Activated CD4-positive, alpha-beta T cell treated with anti-CD3 and anti-CD28 coated beads, Interleukin-2, amount 50 U/mL, for 16 hours (primary cell): ENCODE measurements at regions not wholly inside any gene's neighbourhood (a gene's known extent, or its start where the extent isn't known, plus 50 kb on each side); places are given as distances from the start of the nearest gene placed in this dataset.
A peak's percentile ranks its signal among the peaks of the same experiment; 100 is the strongest.

Experiments used
- DNase-seq: peaks from one replicate; pipeline ENCODE4 v3.0.0-alpha.2; 2020

DNA sequence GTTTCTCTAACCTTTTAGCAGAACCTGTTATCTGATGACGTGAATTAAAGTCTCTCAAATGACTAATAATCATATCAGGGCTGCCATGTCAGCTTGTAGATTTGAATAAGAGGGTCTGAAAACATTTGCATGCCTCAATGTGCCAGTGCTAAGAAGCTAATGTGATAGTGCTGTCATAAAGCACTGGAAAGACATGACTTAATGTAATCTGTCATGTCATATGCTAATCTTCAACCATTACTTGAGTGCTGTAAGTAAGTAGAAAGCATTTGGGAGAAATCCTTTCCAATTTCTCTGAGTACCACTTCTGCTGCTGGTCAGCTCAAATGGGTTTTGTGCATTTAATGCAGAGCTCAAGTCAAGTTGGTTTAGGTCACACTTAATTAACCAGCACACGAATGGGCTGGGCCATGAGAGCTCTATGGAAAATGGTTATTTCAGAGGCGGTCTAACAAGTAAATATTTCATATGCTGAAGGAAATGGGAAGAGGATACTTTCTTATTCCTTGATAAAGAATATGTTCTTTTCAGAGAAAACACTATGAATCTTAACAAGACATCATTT lies 609.2 kb downstream of the LMO4 start:
- DNase-seq = no peak

DNA sequence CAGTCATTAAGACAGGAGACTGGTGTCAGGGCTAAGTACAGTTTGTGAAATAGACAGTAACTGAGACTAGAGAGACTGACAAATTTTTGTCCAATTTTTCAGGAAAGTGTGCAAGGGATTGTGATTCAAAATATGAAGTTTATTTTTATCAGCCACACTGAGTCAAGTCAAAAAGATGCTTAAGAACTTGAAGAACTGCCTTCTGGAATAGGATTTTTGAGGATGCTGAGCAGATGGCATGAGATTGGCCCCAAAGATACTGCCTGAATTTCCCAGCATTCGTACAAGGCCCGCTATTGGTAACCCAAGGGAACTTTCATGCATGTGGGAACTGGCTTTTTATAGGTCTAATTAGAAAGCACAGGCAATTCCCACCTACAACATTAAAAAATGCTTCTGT lies 610.0 kb downstream of the LMO4 start:
- DNase-seq = no peak

- DNase-seq = no peak
Observed at GRCh38 chr1:87939444-87939843, 610.8 kb downstream of the LMO4 start.

GRCh38 chr1:87940421-87940820 lies 611.7 kb downstream of the LMO4 start:
- DNase-seq = no peak

DNA sequence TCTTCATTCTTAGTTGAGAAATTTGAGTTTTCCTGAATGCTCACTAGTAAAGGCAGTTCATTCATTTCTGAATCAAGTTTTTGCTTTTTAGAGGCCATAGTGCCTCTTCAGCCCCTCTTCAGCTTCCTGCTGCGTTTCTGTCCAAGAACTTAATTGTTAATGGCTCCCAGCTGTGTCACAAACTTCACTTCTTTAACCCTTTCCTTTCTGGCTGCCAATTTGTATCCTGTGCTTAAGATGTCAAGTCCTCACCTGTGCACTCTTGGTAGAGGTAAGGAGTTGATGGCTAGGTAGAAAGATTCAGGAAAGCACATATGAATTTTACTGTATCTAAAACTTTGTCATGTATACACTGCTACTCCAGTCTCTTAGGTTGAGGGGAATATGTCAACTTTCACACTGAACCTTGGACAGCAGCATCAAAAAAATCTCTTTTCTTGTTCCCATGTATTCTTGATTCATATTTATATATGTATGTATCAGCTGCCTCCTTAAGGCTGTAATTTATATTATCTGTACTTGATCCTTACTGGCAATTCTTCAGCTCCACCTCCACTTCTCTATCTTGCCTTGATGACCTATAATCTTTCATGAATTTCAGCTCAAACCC lies 612.8 kb downstream of the LMO4 start:
- DNase-seq = no peak

- no peak for DNase-seq
Observed at GRCh38 chr1:87942165-87942564, 613.5 kb downstream of the LMO4 start.

DNA sequence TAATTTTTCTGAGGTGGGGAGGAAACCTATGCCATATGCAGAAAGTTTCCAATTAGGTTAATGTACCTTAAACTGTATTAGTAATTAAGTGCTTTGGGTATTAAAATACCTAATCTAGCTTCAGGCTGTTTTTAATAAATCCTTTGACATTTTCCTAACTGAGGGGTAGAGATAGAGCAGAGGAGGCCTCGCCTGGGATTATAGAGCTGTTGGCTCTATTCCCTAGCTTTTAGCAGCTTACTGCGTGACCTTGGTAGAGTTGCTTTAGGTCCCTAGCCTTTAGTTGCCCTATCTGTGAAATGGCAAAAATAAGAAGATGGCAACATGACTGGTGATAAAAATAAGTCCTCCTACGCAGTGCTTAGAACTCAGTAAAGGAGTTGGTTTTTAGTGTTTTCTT lies 621.0 kb downstream of the LMO4 start:
- no peak for DNase-seq

DNA sequence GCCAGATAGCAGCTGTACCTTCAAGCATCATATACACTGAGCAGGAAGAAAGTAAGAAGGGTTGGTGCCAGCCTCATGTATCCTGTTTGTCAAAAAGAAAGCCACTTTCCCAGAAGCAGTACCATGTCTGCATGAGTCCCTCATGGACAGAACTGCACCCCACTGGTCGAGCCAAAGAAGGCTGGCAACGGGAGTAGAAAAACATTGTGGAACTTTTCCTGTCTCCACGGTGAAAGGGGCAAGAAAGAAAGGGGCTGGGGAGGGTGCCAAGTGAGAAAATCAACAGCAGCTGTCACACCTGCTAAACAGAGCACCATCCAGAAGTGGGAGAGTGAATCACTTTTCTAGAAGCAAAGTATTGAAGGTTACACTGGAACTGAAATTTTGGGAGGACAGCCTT lies 621.7 kb downstream of the LMO4 start:
- no peak for DNase-seq

DNA sequence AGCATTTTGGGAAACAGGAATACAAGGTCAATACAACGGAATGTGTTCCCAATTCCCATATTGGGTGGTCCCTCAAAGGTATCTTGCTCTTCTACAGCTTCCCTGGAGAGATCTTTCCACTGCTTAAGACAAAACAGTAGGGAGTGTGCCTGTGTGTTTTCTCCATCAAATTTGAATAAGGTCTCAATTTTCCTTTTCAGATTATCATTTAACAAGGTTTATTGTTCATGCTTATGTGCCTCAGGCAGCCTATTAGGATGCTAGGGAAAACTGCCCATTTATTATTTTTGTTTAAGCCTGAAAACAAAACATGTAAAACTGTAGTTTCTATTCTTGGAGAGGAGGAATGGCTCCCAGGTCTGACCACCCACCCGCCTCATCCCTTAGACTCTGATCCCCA lies 622.7 kb downstream of the LMO4 start:
- DNase-seq = no peak

DNA sequence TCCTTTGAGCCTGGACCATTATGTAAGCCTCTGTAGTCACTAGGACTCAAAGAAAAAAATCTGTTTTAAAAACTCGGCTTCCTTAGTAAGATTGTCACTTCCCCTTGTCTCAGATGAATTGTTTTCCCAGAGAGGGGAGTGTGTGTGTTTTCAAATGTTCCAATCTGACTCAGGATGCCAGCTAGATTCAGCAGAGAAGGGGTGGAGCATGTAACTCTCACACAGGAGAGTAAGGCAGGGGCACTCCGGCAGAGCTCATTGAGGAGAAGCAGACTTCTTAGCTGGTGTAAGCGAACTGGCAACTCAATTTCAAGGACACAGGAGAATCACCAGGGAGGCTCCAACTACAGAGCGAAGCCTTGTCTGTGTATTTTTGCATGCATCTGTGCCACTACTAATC lies 623.2 kb downstream of the LMO4 start:
- DNase-seq = no peak

DNA sequence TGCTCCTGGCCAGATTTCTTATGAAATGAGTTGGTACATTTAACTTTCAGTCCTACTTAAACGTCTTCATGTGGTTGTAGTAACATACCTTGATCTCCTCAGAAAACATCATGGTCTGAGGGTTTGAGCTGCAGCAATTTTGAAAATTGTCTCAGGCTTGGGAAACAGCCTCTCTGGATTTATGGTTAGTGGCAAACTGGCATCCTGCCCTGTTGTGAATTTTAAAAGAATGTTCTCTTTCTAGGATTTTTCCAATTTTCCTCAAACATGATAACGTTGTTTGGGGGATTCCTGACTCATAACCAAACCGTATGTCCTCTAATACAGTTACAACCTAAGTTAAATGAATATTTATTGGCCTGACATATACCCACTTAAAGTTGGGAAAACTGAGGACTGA lies 624.4 kb downstream of the LMO4 start:
- DNase-seq = no peak

DNA sequence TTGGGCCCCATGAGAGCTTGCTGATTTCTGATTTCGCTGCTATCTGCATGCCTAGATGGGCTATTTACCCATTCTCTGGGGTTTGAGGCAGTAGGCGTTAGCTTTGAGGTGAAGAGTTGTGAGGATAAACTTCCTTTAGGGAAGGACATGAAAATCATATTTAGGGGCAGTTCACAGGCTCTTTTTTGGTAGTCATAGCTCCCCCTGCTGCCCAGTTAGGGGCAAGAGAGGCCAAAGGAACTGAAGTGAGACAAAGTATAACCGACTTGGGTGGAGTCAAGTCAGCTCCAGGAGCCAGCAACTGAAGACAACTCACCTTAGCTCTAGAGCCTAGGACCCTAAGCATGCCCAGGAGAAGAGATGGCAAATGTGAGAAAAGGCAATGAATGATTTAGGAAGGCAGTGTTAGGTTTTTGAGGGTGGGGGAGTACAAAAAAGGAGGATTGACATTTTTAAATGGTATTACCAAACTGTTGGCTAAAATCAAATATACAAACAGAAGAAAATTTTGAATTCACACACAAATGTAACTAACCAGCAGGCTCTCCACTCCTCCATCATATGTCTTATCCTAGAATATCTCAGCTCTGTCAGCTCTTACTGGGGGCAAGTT lies 625.2 kb downstream of the LMO4 start:
- DNase-seq = peak; percentile 52

GRCh38 chr1:87955038-87955437 lies 626.4 kb downstream of the LMO4 start:
- DNase-seq = no peak

- DNase-seq = no peak
Observed at GRCh38 chr1:87956072-87956471, 627.4 kb downstream of the LMO4 start.

- DNase-seq = no peak
Observed at GRCh38 chr1:87956750-87957149, 628.1 kb downstream of the LMO4 start.

GRCh38 chr1:87957331-87957730 lies 628.7 kb downstream of the LMO4 start:
- DNase-seq = no peak

DNA sequence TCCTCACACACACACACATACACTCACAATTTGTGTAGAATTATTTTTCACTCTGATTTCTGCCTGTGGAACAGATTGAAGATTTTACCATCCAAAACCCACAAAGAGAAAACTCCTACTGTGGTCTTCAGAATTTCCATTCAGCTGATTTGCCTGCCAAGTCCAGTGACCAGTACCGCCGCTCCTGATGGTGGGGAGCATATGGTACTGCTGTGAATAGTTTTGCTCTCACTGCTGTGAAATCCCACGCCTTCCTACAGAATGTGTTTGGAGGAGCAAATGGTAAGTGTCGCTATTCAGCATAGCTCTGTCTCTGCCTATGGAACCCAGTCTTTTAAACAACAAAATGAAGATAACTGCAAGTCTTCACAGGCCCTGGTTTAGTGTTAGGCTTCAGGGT lies 629.5 kb downstream of the LMO4 start:
- no peak for DNase-seq

DNA sequence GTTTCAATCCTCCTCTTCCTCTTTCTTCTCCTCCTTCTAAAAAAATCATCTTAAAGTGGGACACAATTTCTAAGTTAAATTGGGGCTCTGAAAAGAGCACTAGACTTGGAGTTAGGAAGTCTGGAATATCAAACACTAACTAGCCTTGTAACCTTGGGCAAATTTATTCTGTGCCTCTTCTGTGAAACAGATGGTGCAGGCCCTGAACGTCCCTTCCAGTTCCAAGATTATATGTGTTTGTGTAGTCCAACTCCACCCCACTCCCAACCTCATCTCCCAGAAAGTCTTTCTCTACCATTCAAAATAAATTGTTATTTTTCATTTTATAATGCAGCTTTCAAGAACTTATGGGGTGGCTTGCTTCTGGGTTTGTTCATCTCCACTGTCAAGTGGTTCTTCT lies 630.0 kb downstream of the LMO4 start:
- no peak for DNase-seq

GRCh38 chr1:87959236-87959635 lies 630.6 kb downstream of the LMO4 start:
- no peak for DNase-seq

GRCh38 chr1:87961992-87962391 lies 633.3 kb downstream of the LMO4 start:
- DNase-seq = no peak

DNA sequence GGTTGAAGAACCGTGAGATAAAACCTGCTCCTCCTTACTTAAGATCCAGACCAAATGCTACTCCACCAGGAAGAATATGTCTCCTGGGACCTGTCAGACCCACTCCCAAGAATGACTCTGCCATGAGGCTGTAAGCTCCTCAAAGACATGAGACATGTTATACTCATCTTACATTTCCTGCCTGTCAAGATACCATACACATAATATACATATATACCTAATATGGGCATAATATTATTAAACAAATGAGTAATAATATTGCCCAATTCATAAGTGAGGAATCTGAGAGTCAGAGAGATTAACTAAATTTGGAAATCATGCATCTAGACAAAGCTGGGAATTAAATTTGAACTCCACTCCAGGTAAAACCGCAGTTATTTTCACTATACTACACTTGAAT lies 634.9 kb downstream of the LMO4 start:
- DNase-seq = no peak

GRCh38 chr1:87965193-87965592 lies 636.5 kb downstream of the LMO4 start:
- DNase-seq = no peak

DNA sequence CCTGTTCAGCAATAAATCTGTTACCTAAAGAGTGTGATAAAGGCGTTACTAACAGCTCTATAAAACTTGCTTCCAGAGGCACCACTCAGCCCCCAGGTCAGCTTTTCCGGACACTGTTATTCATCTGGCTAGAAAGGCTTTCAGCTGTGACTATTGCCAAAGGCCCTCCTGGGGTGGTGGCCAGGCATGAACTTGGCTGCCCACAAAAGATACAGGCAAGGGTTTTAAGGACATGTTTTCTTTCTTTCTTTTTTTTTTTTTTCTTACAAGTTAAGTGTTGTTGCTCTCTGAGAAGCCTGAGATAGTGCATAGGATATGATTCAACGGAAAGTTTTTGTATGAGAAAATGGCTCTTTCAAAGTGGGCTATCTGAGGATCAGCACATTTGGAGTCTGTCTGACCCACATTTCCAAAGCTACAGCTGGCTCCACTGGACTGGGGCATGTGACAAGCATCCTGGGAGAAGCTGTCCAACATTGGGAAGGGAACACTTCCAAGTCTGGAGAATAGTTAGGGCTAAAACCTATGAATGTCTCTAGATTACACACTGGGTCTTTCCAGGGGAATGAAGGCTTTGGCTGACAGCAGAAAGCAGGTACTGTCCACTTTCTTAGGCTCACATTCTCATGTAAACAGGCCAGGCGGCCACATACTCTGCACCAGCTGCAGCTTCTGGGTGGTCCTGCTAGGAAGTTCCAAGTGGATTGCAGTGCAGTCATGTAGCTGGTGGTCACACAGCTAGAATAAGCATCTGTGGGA lies 639.7 kb downstream of the LMO4 start:
- DNase-seq = no peak

DNA sequence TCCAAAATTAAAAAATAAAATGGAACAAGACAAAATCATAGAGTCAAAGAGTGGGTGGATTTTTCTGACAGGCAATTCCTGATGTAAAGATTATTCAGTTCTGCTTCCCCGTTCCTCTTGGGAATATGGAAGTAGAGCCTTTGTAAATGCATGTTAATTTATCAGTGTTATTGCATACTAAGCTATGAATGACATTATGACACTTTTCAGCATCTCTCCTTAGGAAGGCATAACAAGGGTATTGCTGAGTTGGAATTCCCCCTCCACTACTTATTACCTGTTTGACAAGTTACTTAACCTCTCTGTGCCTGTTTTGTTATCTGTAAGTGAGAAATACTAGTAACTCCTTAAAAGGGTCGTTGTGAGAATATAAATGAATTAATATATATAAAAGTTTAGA lies 640.4 kb downstream of the LMO4 start:
- no peak for DNase-seq
